ENCODE measurements at regions not wholly inside any gene's neighbourhood (a gene's known extent, or its start where the extent isn't known, plus 50 kb on each side); places are given as distances from the start of the nearest gene placed in this dataset.
A peak's percentile ranks its signal among the peaks of the same experiment; 100 is the strongest.

GRCh38 chr1:232515706-232516105, 114.2 kb downstream of the SIPA1L2 start:
- DNase-seq (no peak), ATAC-seq (ENCODE audit: low read depth) (no peak)
- no peaks in the 10 kb centered on the region for H4K20me1 ChIP-seq (ENCODE audit: insufficient read depth, low read length)
- H2BK120ac ChIP-seq (ENCODE audit: low read depth, low read length) = no peak overlapping the region
- dilution Hi-C loops (cut with HindIII; ENCODE audit: low sequenced_read_pairs, unreplicated experiment) (no loop called here), in situ Hi-C loops (cut with MboI; ENCODE audit: low sequenced_read_pairs) (no loop called here), intact Hi-C loops (cut with micrococcal nuclease) (loop anchor here (5.0 kb wide), 1 partner anchor 97 kb away; no protein-coding TSS in a partner anchor)
- H2AFZ ChIP-seq (replicated peaks; ENCODE audit: low read length, poor library complexity) = no peak overlapping the region
- H3K27me3 ChIP-seq (ENCODE audit: control insufficient read depth, insufficient read depth, low read length) = no peaks in the 10 kb centered on the region
- ChIA-PET POLR2A (ENCODE audit: unreplicated experiment) (no interaction called here), CTCF (interaction anchor here (0.6 kb wide), 1 partner anchor 25 kb away, joined by 5 read pairs; no protein-coding TSS in a partner anchor)
- peak overlapping the region; percentile 4; the same call in 1 of the 2 replicates for H3K23ac ChIP-seq (ENCODE audit: low read depth, low read length)
- no peak overlapping the region for H3K27ac ChIP-seq (ENCODE audit: insufficient read depth, low read length)
- H3K36me3 ChIP-seq (ENCODE audit: control insufficient read depth, insufficient read depth, low read length) = peaks cover 11% of the 10 kb centered on the region; the same call in 1 of the 2 replicates
- peaks cover 0 to 12% of the 10 kb centered on the region in 2 experiments; a peak in 2 of 4 replicates for H3K79me1 ChIP-seq (ENCODE audit: low read depth in 1 of 2, low read length in 2 of 2)
- no peak overlapping the region for H3K4ac ChIP-seq (ENCODE audit: low read depth, low read length)
- H4K5ac ChIP-seq (ENCODE audit: low read depth, low read length) = no peak overlapping the region
- H3K4me3 ChIP-seq (ENCODE audit: insufficient read depth, low read depth, low read length) = no peak overlapping the region
- TF ChIP-seq MAZ (IDR thresholded peaks at IDR 0.05; ENCODE audit: borderline replicate concordance, low read depth, low read length) = no peak
- no peak overlapping the region for H3K9ac ChIP-seq (ENCODE audit: low read depth, low read length)
- WGBS, 2 experiments (ENCODE audit: extremely low coverage in 2 of 2, insufficient read length in 1 of 2) = no CpG with 5 or more reads among the region's 1 CpG
- no peak overlapping the region for H2AK9ac ChIP-seq (replicated peaks; ENCODE audit: low read depth, low read length, poor library complexity)
- H3K4me2 ChIP-seq (ENCODE audit: low read depth, low read length) = no peak overlapping the region
- H3K56ac ChIP-seq (ENCODE audit: extremely low read depth, insufficient read depth, low read length) = no peak overlapping the region
- 0 out of 2 replicates have a peak overlapping the region, but pooled peaks have one; percentile 35 for H3K14ac ChIP-seq (replicated peaks; ENCODE audit: low read depth, low read length)
- H2AK5ac ChIP-seq (ENCODE audit: low read depth, low read length) = no peak overlapping the region
- H2BK15ac ChIP-seq (ENCODE audit: low read depth, low read length) = no peak overlapping the region
- no peaks in the 10 kb centered on the region for H3K9me3 ChIP-seq (ENCODE audit: control insufficient read depth, insufficient read depth, low read length)
- peaks cover 4% of the 10 kb centered on the region; the same call in 1 of the 2 replicates for H3K4me1 ChIP-seq (ENCODE audit: control insufficient read depth, insufficient read depth, low read length)
- no peak overlapping the region for H4K91ac ChIP-seq (ENCODE audit: insufficient read depth, low read depth, low read length)
- H2BK5ac ChIP-seq (ENCODE audit: low read depth, low read length, poor library complexity, severe bottlenecking) = no peak overlapping the region
- no peak overlapping the region for H2BK20ac ChIP-seq (ENCODE audit: low read depth, low read length)
- no peak overlapping the region for H4K8ac ChIP-seq (ENCODE audit: low read depth in 2 of 2, low read length in 2 of 2)
- H3K18ac ChIP-seq (ENCODE audit: low read depth, low read length) = no peak overlapping the region
- H3K9me1 ChIP-seq (ENCODE audit: insufficient read depth, low read length) = peaks cover 4% of the 10 kb centered on the region; the same call in 1 of the 2 replicates
- BruUV-seq (replicated peaks) = no TSS peak

Measured in IMR-90 (cell line).